ENCODE measurements at regions not wholly inside any gene's neighbourhood (a gene's known extent, or its start where the extent isn't known, plus 50 kb on each side); places are given as distances from the start of the nearest gene placed in this dataset.

DNA sequence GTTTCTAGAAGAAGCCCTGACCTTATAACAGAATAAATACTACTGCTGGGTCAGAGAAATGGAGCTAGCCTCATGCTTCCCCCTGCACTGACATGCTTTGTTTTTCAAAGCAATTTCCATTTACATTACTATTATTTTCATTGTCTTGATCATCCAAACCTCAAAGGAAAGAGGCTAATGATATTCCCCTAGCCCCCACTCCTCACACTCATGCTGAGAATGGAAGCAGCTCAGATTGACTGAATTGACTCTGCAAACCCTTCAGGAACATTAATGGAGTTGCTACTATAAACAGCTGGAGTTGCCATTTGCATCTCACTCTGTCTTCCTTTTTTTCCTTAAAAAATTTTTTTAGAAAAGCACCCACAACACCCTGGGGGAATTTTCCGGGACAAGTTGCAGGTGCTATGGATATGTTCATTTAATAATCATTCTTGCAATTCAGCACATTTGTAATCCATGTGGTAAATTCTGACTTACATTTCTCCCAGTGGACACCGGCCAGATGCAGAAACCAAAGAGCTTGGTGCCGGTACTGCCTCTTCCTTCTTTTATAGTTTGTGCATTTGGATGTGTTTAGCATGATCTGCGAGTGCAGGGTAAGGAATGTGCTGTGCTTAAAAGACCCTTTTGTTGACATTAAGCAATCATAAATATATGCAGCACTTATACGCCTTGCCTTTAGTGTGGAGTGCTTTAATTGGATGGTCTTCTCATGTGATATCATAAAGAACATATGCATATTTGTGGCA, 103.3 kb upstream of the OSR1 start:
- peaks cover 28% of the 10 kb centered on the region for H3K4me1 ChIP-seq (ENCODE audit: insufficient read depth, low read length)
- H3K27ac ChIP-seq (ENCODE audit: low read length) = peak overlapping the region; percentile 45
- H3K4me3 ChIP-seq (ENCODE audit: low read length) = peak overlapping the region; percentile 44; the same call in 1 of the 2 replicates
- no peak overlapping the region for H3K9ac ChIP-seq (ENCODE audit: low read depth, low read length)
- no peaks in the 10 kb centered on the region for H3K27me3 ChIP-seq (ENCODE audit: insufficient read depth, low read length)
- H3K36me3 ChIP-seq (ENCODE audit: insufficient read depth, low read depth, low read length) = no peaks in the 10 kb centered on the region
- no peaks in the 10 kb centered on the region for H3K9me3 ChIP-seq (ENCODE audit: insufficient read depth, low read depth, low read length)

DNA sequence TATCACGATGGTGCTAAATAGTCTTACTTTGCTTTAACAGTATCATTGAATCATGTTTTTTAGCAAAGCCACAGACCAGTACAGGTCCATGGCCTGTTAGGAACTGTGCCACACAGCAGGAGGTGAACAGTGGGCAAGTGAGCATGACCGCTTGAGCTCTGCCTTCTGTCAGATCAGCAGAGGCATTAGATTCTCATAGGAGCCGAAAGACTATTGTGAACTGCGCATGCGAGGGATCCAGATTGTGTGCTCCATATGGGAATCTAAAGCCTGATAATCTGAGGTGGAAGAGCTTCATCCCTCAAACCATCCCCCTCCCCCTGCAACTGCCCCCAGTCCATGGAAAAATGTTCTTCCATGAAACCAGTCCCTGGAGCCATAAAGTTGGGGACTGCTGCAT, 102.3 kb upstream of the OSR1 start:
- Histone ChIP-seq H3K27ac (ENCODE audit: low read length) (no peak overlapping the region), H3K4me1 (ENCODE audit: insufficient read depth, low read length) (peaks cover 28% of the 10 kb centered on the region), H3K9ac (ENCODE audit: low read depth, low read length) (no peak overlapping the region), H3K9me3 (ENCODE audit: insufficient read depth, low read depth, low read length) (no peaks in the 10 kb centered on the region), H3K4me3 (ENCODE audit: low read length) (peak overlapping the region; percentile 44; the same call in 1 of the 2 replicates), H3K36me3 (ENCODE audit: insufficient read depth, low read depth, low read length) (no peaks in the 10 kb centered on the region), H3K27me3 (ENCODE audit: insufficient read depth, low read length) (no peaks in the 10 kb centered on the region)

DNA sequence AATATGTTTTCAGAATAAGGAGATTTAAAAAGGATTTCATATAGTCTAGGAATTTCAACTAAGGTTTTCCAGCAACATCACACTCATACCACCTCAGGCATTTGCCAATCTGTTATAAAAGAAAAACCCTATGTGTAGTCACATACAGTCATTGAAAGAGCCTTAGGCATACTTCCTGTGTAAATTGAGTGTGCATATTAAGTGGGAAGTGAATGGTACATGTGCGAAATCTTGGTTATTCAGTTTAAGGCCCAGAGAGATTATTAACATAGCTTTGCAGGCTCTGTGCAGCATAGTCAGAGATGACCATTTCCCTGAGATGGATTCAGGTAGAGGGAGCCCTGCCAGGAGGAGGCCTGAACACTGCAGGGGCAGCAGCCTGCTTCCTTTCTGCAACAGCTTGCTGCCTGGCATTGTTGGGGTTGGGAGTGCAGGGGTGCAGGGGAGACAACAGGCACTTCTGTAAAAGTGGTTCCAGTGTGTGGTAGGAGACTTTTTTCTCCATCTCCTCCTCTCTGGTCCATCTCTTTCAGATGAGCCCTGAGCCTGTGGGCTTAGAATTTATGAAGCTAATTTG, 100.1 kb upstream of the OSR1 start:
- Histone ChIP-seq H3K4me3 (ENCODE audit: low read length) (no peak overlapping the region), H3K27me3 (ENCODE audit: insufficient read depth, low read length) (no peaks in the 10 kb centered on the region), H3K9ac (ENCODE audit: low read depth, low read length) (no peak overlapping the region), H3K9me3 (ENCODE audit: insufficient read depth, low read depth, low read length) (no peaks in the 10 kb centered on the region), H3K27ac (ENCODE audit: low read length) (no peak overlapping the region), H3K4me1 (ENCODE audit: insufficient read depth, low read length) (peaks cover 28% of the 10 kb centered on the region), H3K36me3 (ENCODE audit: insufficient read depth, low read depth, low read length) (no peaks in the 10 kb centered on the region)

DNA sequence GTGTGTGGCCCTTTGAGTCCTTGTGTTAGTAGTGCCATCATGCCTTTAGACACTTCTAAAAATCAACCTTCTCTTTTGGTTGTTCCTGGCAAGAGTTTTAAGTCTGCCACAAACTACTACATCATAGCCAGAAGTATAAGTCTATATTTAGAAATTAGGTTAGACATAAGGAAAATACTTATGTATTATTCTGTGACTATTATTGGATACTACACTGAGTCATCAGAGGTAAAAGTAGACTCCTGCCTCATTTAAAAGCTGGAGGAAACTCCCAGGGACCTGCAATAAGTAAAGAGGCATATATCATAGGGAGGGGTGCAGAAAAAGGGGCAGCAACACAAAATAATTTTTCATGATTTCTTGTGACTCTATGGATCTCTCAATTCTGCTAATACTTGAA, 99.4 kb upstream of the OSR1 start:
- Histone ChIP-seq H3K4me1 (ENCODE audit: insufficient read depth, low read length) (peaks cover 23% of the 10 kb centered on the region), H3K27ac (ENCODE audit: low read length) (no peak overlapping the region), H3K27me3 (ENCODE audit: insufficient read depth, low read length) (no peaks in the 10 kb centered on the region), H3K9ac (ENCODE audit: low read depth, low read length) (no peak overlapping the region), H3K9me3 (ENCODE audit: insufficient read depth, low read depth, low read length) (no peaks in the 10 kb centered on the region), H3K4me3 (ENCODE audit: low read length) (no peak overlapping the region), H3K36me3 (ENCODE audit: insufficient read depth, low read depth, low read length) (no peaks in the 10 kb centered on the region)

DNA sequence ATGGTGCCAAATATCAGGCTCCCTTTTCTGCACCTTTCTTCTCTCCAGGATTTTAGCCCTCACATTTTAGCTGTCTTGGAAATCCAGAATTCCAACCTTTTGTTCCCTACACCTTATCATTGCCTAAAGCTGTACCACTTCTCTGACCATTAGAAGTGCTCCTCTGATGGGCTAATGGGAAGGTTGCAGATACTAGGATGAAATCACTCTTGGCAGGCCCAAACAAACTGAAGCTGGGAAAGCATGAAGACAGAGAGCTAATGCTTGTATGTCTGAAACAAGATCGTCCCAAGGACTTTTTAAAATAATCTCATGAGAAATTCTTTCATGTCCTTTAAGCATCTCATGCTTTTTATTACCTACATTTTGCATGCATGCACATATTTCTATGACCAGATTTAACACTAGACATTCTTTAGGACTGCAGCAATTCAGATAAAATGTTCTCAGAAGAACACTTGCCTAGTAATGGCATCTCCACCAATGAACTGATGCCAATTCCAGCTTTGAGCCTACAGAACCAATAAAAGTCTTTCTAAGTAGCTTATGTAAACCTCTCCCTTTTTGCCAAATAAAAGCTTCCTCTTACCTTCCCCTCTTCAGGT, 98.4 kb upstream of the OSR1 start:
- Histone ChIP-seq H3K9me3 (ENCODE audit: insufficient read depth, low read depth, low read length) (no peaks in the 10 kb centered on the region), H3K36me3 (ENCODE audit: insufficient read depth, low read depth, low read length) (no peaks in the 10 kb centered on the region), H3K4me1 (ENCODE audit: insufficient read depth, low read length) (peaks cover 15% of the 10 kb centered on the region), H3K4me3 (ENCODE audit: low read length) (no peak overlapping the region), H3K9ac (ENCODE audit: low read depth, low read length) (no peak overlapping the region), H3K27me3 (ENCODE audit: insufficient read depth, low read length) (no peaks in the 10 kb centered on the region), H3K27ac (ENCODE audit: low read length) (no peak overlapping the region)

DNA sequence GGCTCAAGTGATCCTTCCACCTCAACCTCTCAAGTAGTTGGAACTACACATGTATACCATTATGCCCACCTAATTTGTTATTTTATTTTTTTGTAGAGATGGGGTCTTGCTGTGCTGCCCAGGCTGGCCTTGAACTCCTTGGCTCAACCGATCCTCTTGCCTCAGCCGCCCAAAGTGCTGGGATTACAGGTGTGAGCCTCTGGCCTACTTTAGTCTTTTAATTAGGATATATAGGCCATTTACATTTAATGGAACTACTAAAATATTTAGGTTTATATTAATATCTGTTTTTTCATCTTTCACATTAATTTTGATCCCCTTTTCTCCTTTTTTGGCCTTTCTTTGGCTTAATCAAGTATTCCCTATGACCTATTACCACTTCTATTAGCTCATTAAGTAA, 95.7 kb upstream of the OSR1 start:
- Histone ChIP-seq H3K27ac (ENCODE audit: low read length) (no peak overlapping the region), H3K9me3 (ENCODE audit: insufficient read depth, low read depth, low read length) (no peaks in the 10 kb centered on the region), H3K36me3 (ENCODE audit: insufficient read depth, low read depth, low read length) (no peaks in the 10 kb centered on the region), H3K4me1 (ENCODE audit: insufficient read depth, low read length) (peaks cover 3% of the 10 kb centered on the region; the same call in 1 of the 2 replicates), H3K9ac (ENCODE audit: low read depth, low read length) (no peak overlapping the region), H3K27me3 (ENCODE audit: insufficient read depth, low read length) (no peaks in the 10 kb centered on the region), H3K4me3 (ENCODE audit: low read length) (no peak overlapping the region)

DNA sequence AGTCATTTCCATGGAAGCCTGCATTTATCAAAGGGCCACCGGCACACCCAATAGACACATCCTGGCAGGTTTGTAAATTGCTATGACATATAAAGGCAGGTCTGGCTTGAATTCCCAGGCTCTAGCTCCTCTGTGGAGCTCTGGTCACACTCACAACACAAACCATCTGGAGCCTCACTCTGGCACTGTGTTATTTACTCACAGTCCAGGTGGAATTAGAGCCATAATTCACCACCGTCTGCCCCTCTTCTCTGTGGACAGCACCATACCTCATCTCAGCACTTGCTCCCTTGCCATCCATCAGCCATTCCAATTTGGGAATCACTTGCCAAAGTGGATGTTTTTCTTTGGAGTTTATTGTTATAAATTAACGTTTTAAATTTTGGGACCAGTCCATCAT, 84.3 kb upstream of the OSR1 start:
- no peaks in the 10 kb centered on the region for H3K9me3 ChIP-seq (ENCODE audit: insufficient read depth, low read depth, low read length)
- no peak overlapping the region for H3K27ac ChIP-seq (ENCODE audit: low read length)
- H3K4me3 ChIP-seq (ENCODE audit: low read length) = no peak overlapping the region
- H3K9ac ChIP-seq (ENCODE audit: low read depth, low read length) = no peak overlapping the region
- H3K36me3 ChIP-seq (ENCODE audit: insufficient read depth, low read depth, low read length) = no peaks in the 10 kb centered on the region
- H3K27me3 ChIP-seq (ENCODE audit: insufficient read depth, low read length) = no peaks in the 10 kb centered on the region
- H3K4me1 ChIP-seq (ENCODE audit: insufficient read depth, low read length) = no peaks in the 10 kb centered on the region

DNA sequence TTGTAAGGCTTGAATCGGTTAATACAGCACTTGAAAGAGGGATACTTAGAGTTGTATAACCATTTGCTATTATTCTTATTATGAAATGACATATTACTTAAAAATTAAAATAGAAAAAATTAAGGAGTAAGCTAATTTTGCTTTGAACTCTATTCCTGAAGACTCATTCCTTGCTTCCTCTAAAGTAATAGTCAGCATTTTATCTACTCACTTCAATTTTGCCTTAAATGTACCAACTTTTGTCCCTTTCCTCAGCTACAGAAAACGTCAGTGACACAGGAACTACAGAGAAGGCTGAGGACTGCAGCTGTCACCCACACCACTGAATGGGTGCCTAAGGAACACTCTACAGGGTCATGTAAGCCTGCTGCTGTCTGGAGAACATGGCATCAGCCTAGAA, 80.7 kb upstream of the OSR1 start:
- no peaks in the 10 kb centered on the region for H3K4me1 ChIP-seq (ENCODE audit: insufficient read depth, low read length)
- H3K36me3 ChIP-seq (ENCODE audit: insufficient read depth, low read depth, low read length) = no peaks in the 10 kb centered on the region
- H3K9ac ChIP-seq (ENCODE audit: low read depth, low read length) = no peak overlapping the region
- H3K9me3 ChIP-seq (ENCODE audit: insufficient read depth, low read depth, low read length) = no peaks in the 10 kb centered on the region
- H3K27ac ChIP-seq (ENCODE audit: low read length) = no peak overlapping the region
- H3K4me3 ChIP-seq (ENCODE audit: low read length) = no peak overlapping the region
- H3K27me3 ChIP-seq (ENCODE audit: insufficient read depth, low read length) = no peaks in the 10 kb centered on the region

DNA sequence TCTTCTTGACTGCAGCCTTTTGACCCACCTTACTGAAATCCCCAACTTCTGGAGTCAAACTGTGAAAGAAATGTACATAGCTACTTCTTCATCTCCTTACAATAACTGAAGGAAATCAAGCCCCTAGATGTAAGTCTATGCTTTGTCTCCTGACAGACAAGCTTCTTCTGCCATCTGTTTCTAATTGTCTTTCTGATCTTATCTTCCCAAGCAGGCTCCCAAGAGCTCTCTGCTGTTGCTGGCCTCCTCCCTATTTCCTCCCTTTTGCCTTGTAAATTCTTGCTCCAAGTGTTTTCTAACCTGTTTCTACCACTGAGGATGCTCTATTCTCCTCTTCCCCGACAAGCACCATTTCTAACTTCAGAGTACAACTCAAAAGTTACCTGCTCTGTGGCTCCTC, 77.4 kb upstream of the OSR1 start:
- H3K27ac ChIP-seq (ENCODE audit: low read length) = no peak overlapping the region
- no peaks in the 10 kb centered on the region for H3K36me3 ChIP-seq (ENCODE audit: insufficient read depth, low read depth, low read length)
- H3K4me3 ChIP-seq (ENCODE audit: low read length) = no peak overlapping the region
- no peak overlapping the region for H3K9ac ChIP-seq (ENCODE audit: low read depth, low read length)
- no peaks in the 10 kb centered on the region for H3K4me1 ChIP-seq (ENCODE audit: insufficient read depth, low read length)
- no peaks in the 10 kb centered on the region for H3K9me3 ChIP-seq (ENCODE audit: insufficient read depth, low read depth, low read length)
- H3K27me3 ChIP-seq (ENCODE audit: insufficient read depth, low read length) = no peaks in the 10 kb centered on the region

DNA sequence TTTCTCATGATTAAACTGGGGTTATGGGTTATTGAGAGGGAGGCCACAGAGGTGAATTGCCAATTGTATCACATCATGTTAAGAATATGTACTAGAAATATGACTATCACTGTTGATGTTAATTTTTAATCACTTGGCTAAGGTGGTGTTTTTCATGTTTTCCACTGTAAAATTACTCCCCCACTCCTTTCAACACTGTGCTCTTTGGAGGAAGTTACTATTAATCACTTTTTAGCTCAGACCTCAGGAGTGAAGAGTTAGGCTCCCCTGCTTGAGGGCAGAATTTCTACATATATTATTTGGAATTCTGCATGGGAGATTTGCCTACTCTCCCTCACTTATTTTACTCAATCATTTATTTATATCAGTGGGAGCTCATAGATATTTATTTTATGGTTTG, 76.0 kb upstream of the OSR1 start:
- H3K36me3 ChIP-seq (ENCODE audit: insufficient read depth, low read depth, low read length) = no peaks in the 10 kb centered on the region
- H3K9ac ChIP-seq (ENCODE audit: low read depth, low read length) = no peak overlapping the region
- H3K27me3 ChIP-seq (ENCODE audit: insufficient read depth, low read length) = no peaks in the 10 kb centered on the region
- no peaks in the 10 kb centered on the region for H3K9me3 ChIP-seq (ENCODE audit: insufficient read depth, low read depth, low read length)
- no peak overlapping the region for H3K27ac ChIP-seq (ENCODE audit: low read length)
- no peak overlapping the region for H3K4me3 ChIP-seq (ENCODE audit: low read length)
- H3K4me1 ChIP-seq (ENCODE audit: insufficient read depth, low read length) = no peaks in the 10 kb centered on the region

DNA sequence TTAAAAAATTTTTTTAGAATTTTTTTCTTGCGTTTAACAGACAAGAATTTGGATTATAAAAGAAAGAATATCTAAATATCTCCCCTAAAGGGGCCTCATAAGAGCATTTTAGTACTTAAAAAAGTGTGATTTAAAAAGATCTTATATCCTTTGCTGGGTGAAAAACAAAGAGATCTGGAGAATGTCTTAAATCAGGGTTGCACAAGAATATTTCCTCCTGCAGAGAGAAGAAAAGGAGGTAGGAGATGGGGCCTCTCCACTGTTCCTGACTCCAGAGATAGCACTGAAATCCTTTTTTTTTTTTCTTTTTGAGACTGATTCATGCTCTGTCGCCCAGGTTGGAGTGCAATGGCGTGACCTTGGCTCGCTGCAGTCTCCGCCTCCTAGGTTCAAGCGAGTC, 68.5 kb upstream of the OSR1 start:
- Histone ChIP-seq H3K4me1 (ENCODE audit: insufficient read depth, low read length) (peaks cover 18% of the 10 kb centered on the region; the same call in 1 of the 2 replicates), H3K27ac (ENCODE audit: low read length) (no peak overlapping the region), H3K27me3 (ENCODE audit: insufficient read depth, low read length) (no peaks in the 10 kb centered on the region), H3K9me3 (ENCODE audit: insufficient read depth, low read depth, low read length) (no peaks in the 10 kb centered on the region), H3K4me3 (ENCODE audit: low read length) (no peak overlapping the region), H3K9ac (ENCODE audit: low read depth, low read length) (no peak overlapping the region), H3K36me3 (ENCODE audit: insufficient read depth, low read depth, low read length) (no peaks in the 10 kb centered on the region)

DNA sequence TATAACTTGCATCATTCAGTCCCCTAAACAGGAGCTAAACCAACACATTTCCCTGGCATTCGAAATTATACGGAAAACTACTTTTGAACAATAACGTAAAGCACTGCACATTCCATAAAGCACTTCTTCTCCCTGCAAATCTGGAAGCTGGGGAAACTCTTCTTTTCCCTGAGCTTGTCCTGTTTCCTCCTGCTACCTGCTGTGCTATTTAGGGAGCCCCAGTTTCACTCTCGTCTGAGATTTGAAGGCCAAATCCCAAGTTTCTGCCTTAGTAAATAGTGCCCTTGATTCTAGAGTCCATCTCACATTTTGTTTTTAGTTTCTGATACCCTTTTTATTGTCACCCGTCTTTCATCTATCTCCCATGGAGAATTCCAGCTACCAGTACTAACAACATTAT, 67.7 kb upstream of the OSR1 start:
- Histone ChIP-seq H3K9me3 (ENCODE audit: insufficient read depth, low read depth, low read length) (no peaks in the 10 kb centered on the region), H3K9ac (ENCODE audit: low read depth, low read length) (no peak overlapping the region), H3K27me3 (ENCODE audit: insufficient read depth, low read length) (no peaks in the 10 kb centered on the region), H3K4me1 (ENCODE audit: insufficient read depth, low read length) (peaks cover 18% of the 10 kb centered on the region; the same call in 1 of the 2 replicates), H3K36me3 (ENCODE audit: insufficient read depth, low read depth, low read length) (no peaks in the 10 kb centered on the region), H3K27ac (ENCODE audit: low read length) (no peak overlapping the region), H3K4me3 (ENCODE audit: low read length) (peak overlapping the region; percentile 19; the same call in 1 of the 2 replicates)
